Left renal cortex interstitium (tissue), 4 donors: ENCODE measurements at regions not wholly inside any gene's neighbourhood (a gene's known extent, or its start where the extent isn't known, plus 50 kb on each side); places are given as distances from the start of the nearest gene placed in this dataset.

Experiments used
- DNase-seq, 4 donors: peaks; one replicate each; pipeline ENCODE4 v3.0.0-alpha.2; 2013; ENCODE audit warnings: low read depth in 4 of 4, low spot score in 2 of 4, missing footprints in 1 of 4

GRCh38 chr4:15362541-15362940 is 65.3 kb upstream of the C1QTNF7 start:
- no peak for DNase-seq

- DNase-seq: no peak
Measured at GRCh38 chr4:15364183-15364582, 63.6 kb upstream of the C1QTNF7 start.

GRCh38 chr4:15365641-15366040 is 62.2 kb upstream of the C1QTNF7 start:
- DNase-seq: no peak

- no peak for DNase-seq
Measured at GRCh38 chr4:15366721-15367120, 61.1 kb upstream of the C1QTNF7 start.

GRCh38 chr4:15368856-15369255 is 59.0 kb upstream of the C1QTNF7 start:
- DNase-seq: no peak

- DNase-seq: no peak
Measured at GRCh38 chr4:15370296-15370695, 57.5 kb upstream of the C1QTNF7 start.

GRCh38 chr4:15373363-15373762 is 54.5 kb upstream of the C1QTNF7 start:
- no peak for DNase-seq

- no peak for DNase-seq
Measured at GRCh38 chr4:15374656-15375055, 53.2 kb upstream of the C1QTNF7 start.

- no peak for DNase-seq
Measured at GRCh38 chr4:15375667-15376066, 52.2 kb upstream of the C1QTNF7 start.

- DNase-seq: no peak
Measured at GRCh38 chr4:15376145-15376544, 51.7 kb upstream of the C1QTNF7 start.

- no peak for DNase-seq
Measured at GRCh38 chr4:15376594-15376993, 51.2 kb upstream of the C1QTNF7 start.
